ENCODE measurements at regions not wholly inside any gene's neighbourhood (a gene's known extent, or its start where the extent isn't known, plus 50 kb on each side); places are given as distances from the start of the nearest gene placed in this dataset.

GRCh38 chr21:34022627-34023335, 50.6 kb upstream of the MRPS6 start:
- Histone ChIP-seq H3K27ac (ENCODE audit: low read length) (peak overlapping the region; percentile 6), H3K4me3 (ENCODE audit: low read length) (no peak overlapping the region), H3K36me3 (ENCODE audit: control insufficient read depth, insufficient read depth, low read length) (no peaks in the 10 kb centered on the region), H3K9me3 (ENCODE audit: control insufficient read depth, low read depth, low read length) (no peaks in the 10 kb centered on the region), H3K27me3 (ENCODE audit: control insufficient read depth, insufficient read depth, low read length) (no peaks in the 10 kb centered on the region), H3K4me1 (ENCODE audit: control insufficient read depth, insufficient read depth, low read length) (peaks cover 15% of the 10 kb centered on the region)
- peak in 1 of 2 donors; percentile 58 for DNase-seq
- no CpG with 5 or more reads among the region's 3 CpGs for WGBS (ENCODE audit: insufficient coverage, low lambda C conversion rate)

GRCh38 chr21:34021726-34022125, 51.7 kb upstream of the MRPS6 start:
- H3K4me1 ChIP-seq (ENCODE audit: control insufficient read depth, insufficient read depth, low read length) = peaks cover 12% of the 10 kb centered on the region
- no peak overlapping the region for H3K4me3 ChIP-seq (ENCODE audit: low read length)
- H3K36me3 ChIP-seq (ENCODE audit: control insufficient read depth, insufficient read depth, low read length) = no peaks in the 10 kb centered on the region
- DNase-seq = no peak
- WGBS (ENCODE audit: insufficient coverage, low lambda C conversion rate) = no CpG with 5 or more reads among the region's 2 CpGs
- no peaks in the 10 kb centered on the region for H3K27me3 ChIP-seq (ENCODE audit: control insufficient read depth, insufficient read depth, low read length)
- no peaks in the 10 kb centered on the region for H3K9me3 ChIP-seq (ENCODE audit: control insufficient read depth, low read depth, low read length)
- H3K27ac ChIP-seq (ENCODE audit: low read length) = no peak overlapping the region

DNA sequence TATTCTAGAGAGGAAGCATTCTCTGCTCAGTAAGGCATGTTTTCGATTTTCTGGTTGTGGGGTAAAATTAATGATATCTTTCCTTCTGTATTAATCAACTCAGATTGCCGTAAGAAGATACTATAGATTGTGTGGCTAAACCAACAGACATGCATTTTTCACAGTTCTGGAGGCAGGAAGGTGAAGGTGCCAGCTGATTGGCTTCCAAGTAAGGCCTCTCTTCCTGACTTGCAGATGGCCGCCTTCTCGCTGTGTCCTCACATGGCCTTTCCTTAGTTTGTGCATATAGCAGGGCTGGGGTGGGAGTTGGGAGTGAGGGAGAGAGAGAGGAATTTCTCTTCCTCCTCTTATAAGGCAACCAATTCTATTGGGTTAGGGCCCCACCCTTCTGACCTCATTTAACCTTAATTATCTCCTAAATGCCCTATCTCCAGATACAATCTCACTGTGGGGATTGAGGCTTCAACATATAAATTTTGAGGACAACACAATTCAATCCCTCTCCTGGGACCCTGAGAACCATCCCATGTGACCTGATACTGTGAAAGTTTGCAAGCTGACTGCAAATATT, 52.3 kb upstream of the MRPS6 start:
- Histone ChIP-seq H3K4me1 (ENCODE audit: control insufficient read depth, insufficient read depth, low read length) (peaks cover 12% of the 10 kb centered on the region), H3K27me3 (ENCODE audit: control insufficient read depth, insufficient read depth, low read length) (no peaks in the 10 kb centered on the region), H3K27ac (ENCODE audit: low read length) (no peak overlapping the region), H3K4me3 (ENCODE audit: low read length) (no peak overlapping the region), H3K9me3 (ENCODE audit: control insufficient read depth, low read depth, low read length) (no peaks in the 10 kb centered on the region), H3K36me3 (ENCODE audit: control insufficient read depth, insufficient read depth, low read length) (no peaks in the 10 kb centered on the region)
- no peak for DNase-seq
- no CpG with 5 or more reads among the region's 4 CpGs for WGBS (ENCODE audit: insufficient coverage, low lambda C conversion rate)

DNA sequence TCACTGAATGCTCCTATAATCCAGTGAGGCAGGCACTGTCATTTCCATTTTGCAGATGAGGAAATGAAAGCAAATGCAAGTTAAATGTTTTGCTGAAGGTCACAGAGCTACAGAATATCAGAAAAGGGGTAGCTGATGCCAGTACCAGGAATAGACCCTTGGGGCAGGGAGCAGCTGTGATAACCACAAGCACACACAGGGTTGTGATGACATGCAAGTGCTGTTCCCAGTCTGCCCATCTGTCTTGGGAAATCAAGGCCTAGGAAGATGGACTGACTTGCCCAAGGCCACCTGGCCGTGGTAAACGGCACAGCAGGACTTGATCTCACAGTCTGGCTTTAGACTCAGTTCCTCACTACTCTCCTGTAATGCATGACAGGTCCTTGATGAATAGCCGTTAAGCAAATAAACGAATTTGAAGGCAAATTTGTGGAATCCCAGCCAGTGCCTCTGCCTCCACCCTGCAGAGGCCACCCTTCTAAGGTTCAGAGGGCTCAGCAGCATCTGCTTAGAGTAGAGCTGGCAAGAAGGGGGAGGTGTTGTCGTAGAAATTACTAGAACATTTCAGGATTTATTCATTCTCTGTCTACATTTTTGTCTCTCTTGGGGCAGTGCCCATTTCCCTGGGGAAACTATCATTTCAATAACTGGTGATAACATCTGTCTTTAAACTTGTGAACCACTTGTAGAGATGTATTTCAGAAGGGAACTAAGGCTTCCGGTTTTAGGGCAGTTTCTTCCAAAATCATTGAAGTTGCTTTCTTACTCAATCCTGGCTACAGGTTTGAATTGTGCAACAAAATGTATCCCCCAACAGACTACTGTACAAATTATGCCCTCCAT, 53.2 kb upstream of the MRPS6 start:
- H3K4me1 ChIP-seq (ENCODE audit: control insufficient read depth, insufficient read depth, low read length) = peaks cover 12% of the 10 kb centered on the region
- no peak overlapping the region for H3K27ac ChIP-seq (ENCODE audit: low read length)
- no CpG with 5 or more reads among the region's 6 CpGs for WGBS (ENCODE audit: insufficient coverage, low lambda C conversion rate)
- H3K4me3 ChIP-seq (ENCODE audit: low read length) = no peak overlapping the region
- no peaks in the 10 kb centered on the region for H3K9me3 ChIP-seq (ENCODE audit: control insufficient read depth, low read depth, low read length)
- no peak for DNase-seq
- H3K27me3 ChIP-seq (ENCODE audit: control insufficient read depth, insufficient read depth, low read length) = no peaks in the 10 kb centered on the region
- H3K36me3 ChIP-seq (ENCODE audit: control insufficient read depth, insufficient read depth, low read length) = no peaks in the 10 kb centered on the region

DNA sequence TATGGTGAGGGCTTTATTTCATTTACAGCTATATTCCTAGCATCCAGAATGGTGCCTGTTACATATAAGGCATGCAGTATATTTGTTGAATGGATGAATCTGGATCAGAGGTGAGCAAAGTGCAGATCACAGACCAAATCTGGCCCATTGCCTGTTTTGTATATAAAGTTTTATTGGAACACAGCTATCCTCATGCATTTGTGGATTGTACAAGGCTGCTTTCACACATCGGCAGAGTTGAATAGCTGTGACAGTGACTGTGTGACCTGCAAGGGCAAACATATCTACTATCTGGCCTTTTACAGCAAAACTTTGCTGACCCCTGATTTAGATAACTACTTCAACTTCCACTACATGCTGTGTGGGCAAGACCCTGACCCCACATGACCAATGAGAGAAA, 54.0 kb upstream of the MRPS6 start:
- Histone ChIP-seq H3K27me3 (ENCODE audit: control insufficient read depth, insufficient read depth, low read length) (no peaks in the 10 kb centered on the region), H3K27ac (ENCODE audit: low read length) (no peak overlapping the region), H3K9me3 (ENCODE audit: control insufficient read depth, low read depth, low read length) (no peaks in the 10 kb centered on the region), H3K4me3 (ENCODE audit: low read length) (no peak overlapping the region), H3K36me3 (ENCODE audit: control insufficient read depth, insufficient read depth, low read length) (no peaks in the 10 kb centered on the region), H3K4me1 (ENCODE audit: control insufficient read depth, insufficient read depth, low read length) (peaks cover 12% of the 10 kb centered on the region)
- WGBS (ENCODE audit: insufficient coverage, low lambda C conversion rate) = no CpG with 5 or more reads among the region's 1 CpG
- no peak for DNase-seq

- no CpG with 5 or more reads among the region's 1 CpG for WGBS (ENCODE audit: insufficient coverage, low lambda C conversion rate)
- Histone ChIP-seq H3K4me3 (ENCODE audit: low read length) (no peak overlapping the region), H3K9me3 (ENCODE audit: control insufficient read depth, low read depth, low read length) (no peaks in the 10 kb centered on the region), H3K36me3 (ENCODE audit: control insufficient read depth, insufficient read depth, low read length) (no peaks in the 10 kb centered on the region), H3K27me3 (ENCODE audit: control insufficient read depth, insufficient read depth, low read length) (no peaks in the 10 kb centered on the region), H3K27ac (ENCODE audit: low read length) (no peak overlapping the region), H3K4me1 (ENCODE audit: control insufficient read depth, insufficient read depth, low read length) (peaks cover 12% of the 10 kb centered on the region)
- DNase-seq = no peak
Measured at GRCh38 chr21:34018910-34019309, 54.5 kb upstream of the MRPS6 start.

DNA sequence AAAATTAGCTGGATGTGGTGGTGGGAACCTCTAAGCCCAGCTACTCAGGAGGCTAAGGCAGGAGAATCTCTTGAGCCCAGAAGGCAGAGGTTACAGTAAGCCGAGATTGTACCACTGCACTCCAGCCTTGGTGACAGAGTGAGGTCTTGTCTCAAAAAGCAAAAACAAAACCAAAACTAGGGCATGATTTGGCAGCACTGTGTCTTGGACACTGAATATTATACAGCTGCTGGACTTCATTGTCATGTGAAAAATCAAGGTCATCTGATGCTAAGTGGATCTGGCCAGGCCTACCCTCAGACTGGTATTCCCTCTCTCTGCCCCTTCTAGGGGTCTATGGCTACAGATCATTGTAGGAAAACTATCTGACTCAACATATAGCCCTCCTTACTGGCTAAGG, 55.2 kb upstream of the MRPS6 start:
- no peaks in the 10 kb centered on the region for H3K36me3 ChIP-seq (ENCODE audit: control insufficient read depth, insufficient read depth, low read length)
- H3K4me1 ChIP-seq (ENCODE audit: control insufficient read depth, insufficient read depth, low read length) = peaks cover 8% of the 10 kb centered on the region
- DNase-seq = no peak
- H3K9me3 ChIP-seq (ENCODE audit: control insufficient read depth, low read depth, low read length) = no peaks in the 10 kb centered on the region
- H3K27ac ChIP-seq (ENCODE audit: low read length) = no peak overlapping the region
- no peaks in the 10 kb centered on the region for H3K27me3 ChIP-seq (ENCODE audit: control insufficient read depth, insufficient read depth, low read length)
- H3K4me3 ChIP-seq (ENCODE audit: low read length) = no peak overlapping the region
- WGBS (ENCODE audit: insufficient coverage, low lambda C conversion rate) = no CpG with 5 or more reads among the region's 1 CpG

DNA sequence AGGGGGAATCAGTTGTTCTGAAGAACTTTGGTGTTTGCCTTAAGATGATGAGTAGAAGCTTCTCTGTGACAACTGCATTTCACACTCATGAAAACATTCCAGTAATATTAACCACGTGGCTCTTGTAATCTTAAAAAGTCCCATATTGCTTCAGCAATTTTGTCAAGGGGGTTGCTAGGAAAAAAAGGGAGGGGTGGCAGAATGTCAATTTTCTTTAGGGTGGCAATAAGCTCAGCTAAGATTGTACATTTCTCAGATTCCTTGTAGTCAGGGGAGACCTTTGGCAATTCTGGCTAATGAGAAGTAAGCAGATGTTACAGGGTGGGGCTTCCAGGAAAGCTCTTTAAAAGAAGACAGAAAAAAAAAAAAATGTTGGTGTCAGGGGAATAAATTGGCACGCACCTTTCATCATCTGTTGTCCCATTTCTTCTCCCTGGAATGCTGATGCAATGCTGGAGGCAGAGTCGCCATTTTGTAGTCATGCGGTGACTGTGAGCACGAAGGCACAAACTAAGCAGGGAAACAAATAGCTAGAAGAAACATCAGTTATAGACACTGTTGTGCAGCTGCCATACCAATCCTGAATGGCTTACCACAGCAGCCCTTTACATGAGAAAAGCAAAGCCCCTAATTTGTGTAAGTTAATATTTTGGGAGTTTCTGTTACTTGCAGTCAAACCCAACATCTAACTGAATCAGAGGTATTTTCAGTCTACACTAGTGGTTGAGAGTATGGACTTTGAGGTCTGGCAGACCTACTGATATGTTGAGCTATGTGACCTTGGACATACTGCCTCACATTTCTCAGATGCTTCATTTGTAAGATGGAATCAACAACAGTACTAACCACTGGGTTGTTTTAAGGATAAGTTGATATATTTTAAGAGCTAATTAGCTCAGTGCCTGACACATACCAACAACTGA, 56.1 kb upstream of the MRPS6 start:
- no peak overlapping the region for H3K27ac ChIP-seq (ENCODE audit: low read length)
- no peak overlapping the region for H3K4me3 ChIP-seq (ENCODE audit: low read length)
- no peak for DNase-seq
- H3K36me3 ChIP-seq (ENCODE audit: control insufficient read depth, insufficient read depth, low read length) = no peaks in the 10 kb centered on the region
- H3K4me1 ChIP-seq (ENCODE audit: control insufficient read depth, insufficient read depth, low read length) = peaks cover 2% of the 10 kb centered on the region
- H3K27me3 ChIP-seq (ENCODE audit: control insufficient read depth, insufficient read depth, low read length) = no peaks in the 10 kb centered on the region
- no peaks in the 10 kb centered on the region for H3K9me3 ChIP-seq (ENCODE audit: control insufficient read depth, low read depth, low read length)
- no CpG with 5 or more reads among the region's 5 CpGs for WGBS (ENCODE audit: insufficient coverage, low lambda C conversion rate)

- no peak for DNase-seq
- Histone ChIP-seq H3K9me3 (ENCODE audit: control insufficient read depth, low read depth, low read length) (peaks cover 13% of the 10 kb centered on the region), H3K4me3 (ENCODE audit: low read length) (no peak overlapping the region), H3K27me3 (ENCODE audit: control insufficient read depth, insufficient read depth, low read length) (no peaks in the 10 kb centered on the region), H3K4me1 (ENCODE audit: control insufficient read depth, insufficient read depth, low read length) (no peaks in the 10 kb centered on the region), H3K27ac (ENCODE audit: low read length) (no peak overlapping the region), H3K36me3 (ENCODE audit: control insufficient read depth, insufficient read depth, low read length) (no peaks in the 10 kb centered on the region)
- WGBS (ENCODE audit: insufficient coverage, low lambda C conversion rate) = no CpG with 5 or more reads among the region's 3 CpGs
Measured at GRCh38 chr21:34012640-34013039, 60.7 kb upstream of the MRPS6 start.

GRCh38 chr21:34011660-34012059, 61.7 kb upstream of the MRPS6 start:
- Histone ChIP-seq H3K9me3 (ENCODE audit: control insufficient read depth, low read depth, low read length) (peaks cover 13% of the 10 kb centered on the region), H3K4me1 (ENCODE audit: control insufficient read depth, insufficient read depth, low read length) (peaks cover 3% of the 10 kb centered on the region), H3K27ac (ENCODE audit: low read length) (no peak overlapping the region)

More at GRCh38 chr21:34011660-34012059, 61.7 kb upstream of the MRPS6 start:
- H3K27me3 ChIP-seq (ENCODE audit: control insufficient read depth, insufficient read depth, low read length) = no peaks in the 10 kb centered on the region
- H3K36me3 ChIP-seq (ENCODE audit: control insufficient read depth, insufficient read depth, low read length) = no peaks in the 10 kb centered on the region
- DNase-seq = no peak
- whole genome bisulfite sequencing (ENCODE audit: insufficient coverage, low lambda C conversion rate) = no CpG with 5 or more reads among the region's 1 CpG
- no peak overlapping the region for H3K4me3 ChIP-seq (ENCODE audit: low read length)

Measured in large intestine (tissue), 3 donors.